ENCODE measurements at regions not wholly inside any gene's neighbourhood (a gene's known extent, or its start where the extent isn't known, plus 50 kb on each side); places are given as distances from the start of the nearest gene placed in this dataset.

GRCh38 chr6:156348424-156348823 lies 428.8 kb upstream of the ARID1B start:
- no peak for FAIRE-seq

GRCh38 chr6:156347656-156348055 lies 429.5 kb upstream of the ARID1B start:
- FAIRE-seq = no peak

GRCh38 chr6:156347246-156347645 lies 429.9 kb upstream of the ARID1B start:
- FAIRE-seq = no peak

DNA sequence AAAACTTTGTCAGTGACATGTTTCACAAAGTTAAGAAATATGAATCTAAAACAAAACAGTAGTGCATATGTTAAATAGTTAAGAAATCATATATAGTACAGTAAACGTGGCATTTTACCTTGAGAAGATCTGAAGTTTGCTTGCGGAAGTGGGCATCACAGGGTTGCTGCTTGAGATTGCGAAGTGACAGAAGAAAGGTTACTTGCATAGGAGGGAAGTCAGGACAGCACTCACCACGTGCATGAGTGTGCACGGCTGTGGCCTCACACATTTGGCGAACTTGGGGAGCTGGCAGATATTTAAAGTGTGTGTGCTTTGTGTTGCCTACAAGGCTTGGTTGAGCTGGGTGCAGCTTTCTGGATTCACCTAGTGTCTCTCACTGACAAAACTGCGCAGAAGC lies 431.5 kb upstream of the ARID1B start:
- no peak for FAIRE-seq

DNA sequence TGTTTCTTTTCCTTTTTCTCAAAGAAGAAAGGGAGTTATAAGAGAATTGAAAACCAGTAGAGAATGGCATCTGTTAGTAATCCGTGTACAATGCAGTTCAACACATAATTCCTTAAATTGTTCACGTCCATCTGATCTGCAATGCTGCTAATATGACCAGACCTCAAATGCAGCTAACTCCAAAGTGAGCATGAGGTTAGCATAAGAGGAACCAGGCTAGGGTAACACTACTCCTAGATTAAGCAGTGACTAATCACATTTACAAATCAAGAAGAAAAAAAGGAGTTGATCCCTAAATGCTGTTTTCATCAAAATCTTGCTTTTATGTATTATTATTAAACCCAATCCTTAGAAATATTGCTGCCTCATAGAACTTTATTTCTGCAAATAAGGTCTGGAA lies 432.7 kb upstream of the ARID1B start:
- FAIRE-seq = no peak

DNA sequence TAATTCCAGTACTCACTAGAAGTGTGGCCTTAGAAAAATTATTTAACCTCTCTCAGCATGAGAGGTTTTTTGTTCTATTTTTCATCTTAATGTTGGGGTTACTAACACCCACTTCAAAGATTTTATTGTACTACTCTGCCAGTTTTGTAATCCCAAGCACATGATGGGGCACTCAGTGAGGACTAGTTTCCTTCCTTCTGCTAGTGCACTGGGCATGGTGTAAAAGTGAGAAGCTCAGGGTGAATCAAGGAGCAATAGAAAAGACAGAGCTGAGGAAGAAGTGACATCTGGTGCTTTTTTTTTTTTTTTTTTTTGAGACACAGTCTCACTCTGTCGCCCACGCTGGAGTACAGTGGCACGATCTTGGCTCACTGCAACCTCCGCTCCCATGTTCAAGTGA lies 439.4 kb upstream of the ARID1B start:
- no peak for FAIRE-seq

DNA sequence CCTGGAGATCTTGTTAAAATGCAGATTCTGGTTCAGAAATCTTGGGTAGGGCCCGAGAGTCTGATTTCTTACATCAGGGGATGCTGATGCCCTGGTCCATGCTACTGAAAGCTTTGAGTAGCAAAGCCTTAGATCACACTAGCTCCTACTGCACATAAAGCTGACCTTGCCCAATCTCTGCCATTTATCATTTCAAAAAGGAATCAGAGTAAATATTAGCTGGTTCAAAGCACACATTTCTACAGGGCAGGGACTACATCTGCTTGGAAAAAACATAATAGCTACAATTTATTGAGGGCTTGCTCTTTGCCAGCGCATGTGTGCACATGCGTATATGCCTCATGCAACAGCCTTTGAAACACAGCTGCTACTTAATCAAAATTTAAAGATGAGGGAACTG lies 440.4 kb upstream of the ARID1B start:
- no peak for FAIRE-seq

- no peak for FAIRE-seq
Measured at GRCh38 chr6:156336089-156336488, 441.1 kb upstream of the ARID1B start.

- FAIRE-seq = no peak
Measured at GRCh38 chr6:156334966-156335365, 442.2 kb upstream of the ARID1B start.

- FAIRE-seq = no peak
Measured at GRCh38 chr6:156319707-156320106, 457.5 kb upstream of the ARID1B start.

GRCh38 chr6:156316583-156317125 lies 460.5 kb upstream of the ARID1B start:
- FAIRE-seq = no peak

DNA sequence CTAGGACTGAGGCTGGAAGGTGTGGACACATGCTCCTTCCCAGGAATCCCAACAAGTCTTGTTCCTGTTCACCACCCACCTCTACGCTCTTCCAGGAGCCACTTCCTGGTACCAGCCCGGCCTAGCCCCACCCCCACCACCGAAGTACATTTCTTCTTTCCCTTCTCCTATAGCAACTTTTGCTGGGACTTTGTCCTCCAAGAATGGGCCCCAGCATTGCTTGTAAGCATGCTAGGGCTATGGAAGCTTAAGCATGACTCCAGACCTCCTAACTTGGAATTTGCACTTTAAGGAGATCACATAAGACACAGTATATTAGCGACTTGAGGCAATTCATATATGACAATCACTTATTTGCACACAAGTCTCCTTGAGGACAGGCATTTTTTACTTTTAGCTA lies 462.0 kb upstream of the ARID1B start:
- no peak for FAIRE-seq

DNA sequence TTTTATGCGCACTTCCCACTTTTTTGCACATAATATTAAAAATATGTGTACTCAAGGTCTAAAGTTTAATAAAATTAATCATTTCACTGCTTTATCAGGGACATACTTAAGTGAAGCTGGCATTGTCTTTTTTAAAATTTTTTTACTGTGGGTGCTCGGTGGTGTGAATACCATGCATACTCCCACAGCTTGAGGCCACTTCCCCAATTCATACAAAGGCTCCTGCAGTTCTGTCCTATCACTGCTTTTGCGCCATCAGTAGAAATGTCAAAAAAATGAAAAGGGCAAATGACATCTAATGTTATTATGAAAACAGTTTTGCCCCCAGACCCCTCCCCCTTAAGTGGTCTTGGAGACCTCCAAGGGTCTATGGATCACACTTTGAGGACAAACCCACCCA lies 464.1 kb upstream of the ARID1B start:
- FAIRE-seq = no peak

- no peak for FAIRE-seq
Measured at GRCh38 chr6:156311291-156311690, 465.9 kb upstream of the ARID1B start.

- FAIRE-seq = no peak
Measured at GRCh38 chr6:156310701-156311100, 466.5 kb upstream of the ARID1B start.

DNA sequence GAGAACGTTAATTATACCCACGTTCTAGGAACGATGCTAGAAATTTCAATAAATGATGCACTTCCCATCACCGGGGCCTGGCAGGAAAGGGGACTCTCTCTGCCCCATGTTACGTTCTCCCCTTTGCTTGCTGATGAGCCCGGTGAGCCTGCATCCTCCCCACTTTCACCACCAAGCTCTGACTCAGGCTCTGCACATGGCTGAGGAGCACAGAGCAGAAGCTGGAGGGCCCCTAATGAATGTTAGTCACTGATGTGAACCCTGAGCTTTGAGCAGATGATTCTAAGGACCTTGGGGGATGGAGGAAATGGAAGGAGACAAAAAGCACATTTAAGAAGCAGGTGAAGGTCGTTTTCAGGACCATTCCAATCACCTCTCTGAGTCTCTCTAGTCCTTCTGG lies 468.2 kb upstream of the ARID1B start:
- FAIRE-seq = no peak

DNA sequence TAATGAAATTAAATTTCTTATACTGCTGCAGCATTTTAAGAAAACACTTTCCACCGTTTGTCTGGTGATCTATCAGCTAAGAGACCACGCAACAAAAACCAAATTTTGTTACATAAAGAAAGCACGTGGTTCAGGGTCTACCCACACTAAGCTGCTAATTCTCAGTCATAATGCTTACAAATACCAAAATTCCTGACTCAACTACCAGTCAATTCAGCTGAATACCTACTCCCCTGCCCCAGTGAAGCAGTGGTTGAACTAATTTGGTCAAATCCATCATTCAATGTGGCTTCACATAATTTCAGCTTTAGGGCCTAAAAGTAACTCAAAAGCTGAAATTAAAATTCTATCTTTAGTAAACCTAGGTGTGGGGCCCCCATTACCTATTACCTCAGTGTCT lies 468.6 kb upstream of the ARID1B start:
- FAIRE-seq = no peak

GRCh38 chr6:156306531-156306930 lies 470.6 kb upstream of the ARID1B start:
- no peak for FAIRE-seq

GRCh38 chr6:156283091-156283490 lies 494.1 kb upstream of the ARID1B start:
- no peak for FAIRE-seq

- FAIRE-seq = no peak
Measured at GRCh38 chr6:156282087-156282486, 495.1 kb upstream of the ARID1B start.

GRCh38 chr6:156281266-156281665 lies 495.9 kb upstream of the ARID1B start:
- no peak for FAIRE-seq

GRCh38 chr6:156280065-156280464 lies 497.1 kb upstream of the ARID1B start:
- FAIRE-seq = no peak

DNA sequence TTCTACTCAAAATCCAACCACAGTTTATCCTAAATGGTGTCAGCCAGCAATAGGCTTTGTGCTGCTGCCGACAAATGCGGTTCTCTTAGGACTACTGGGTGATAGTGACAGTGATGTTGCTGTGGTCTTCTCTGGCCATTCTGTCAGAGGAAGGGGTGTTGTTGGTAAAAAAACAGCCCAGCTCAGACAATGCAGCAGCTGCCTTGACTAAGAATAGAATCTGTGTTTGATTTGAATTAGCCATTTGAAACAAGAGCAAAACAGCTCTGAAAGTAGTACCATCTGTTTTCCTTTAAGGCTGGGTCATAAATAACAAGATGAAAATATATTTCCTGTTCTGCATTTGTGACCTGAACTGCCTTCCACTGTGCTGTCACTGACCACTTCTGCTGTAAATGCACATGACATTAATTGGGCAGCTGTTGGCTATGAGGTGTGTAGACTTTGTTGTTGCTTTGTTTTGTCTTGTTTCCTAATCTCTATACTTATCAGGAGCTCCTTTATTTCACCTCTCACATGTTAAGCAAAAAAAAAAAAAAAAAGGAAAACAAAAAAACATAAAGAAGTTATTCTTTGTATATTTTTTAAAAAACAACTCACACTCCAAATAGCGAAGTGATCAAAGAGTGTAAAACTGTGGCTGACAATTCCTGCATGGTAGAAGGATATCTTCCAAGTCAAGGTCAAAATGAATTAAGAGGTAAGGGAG lies 497.8 kb upstream of the ARID1B start:
- FAIRE-seq = peak; percentile 92

GRCh38 chr6:156273065-156273711 lies 504.0 kb upstream of the ARID1B start:
- no peak for FAIRE-seq

Data from endometrium (tissue), 2 donors.